Frontal cortex (tissue), 3 donors: ENCODE measurements at regions not wholly inside any gene's neighbourhood (a gene's known extent, or its start where the extent isn't known, plus 50 kb on each side); places are given as distances from the start of the nearest gene placed in this dataset.

Experiments used
- DNase-seq, 2 donors: peaks; one replicate each; pipeline ENCODE4 v3.0.0; 2012; ENCODE audit warnings: low spot score in 2 of 2
- FAIRE-seq: peaks from 2 replicates; lab custom pipeline; 2012; peaks lifted over from hg19 to GRCh38; lab: Jason Lieb, UNC
- donor health status: control.
- donor health status: control.
- donor health status: control.

- no peak for FAIRE-seq
- no peak for DNase-seq
Measured at GRCh38 chr22:49614966-49615965, 212.4 kb downstream of the BRD1 start.

GRCh38 chr22:49613511-49614270 lies 214.0 kb downstream of the BRD1 start:
- FAIRE-seq (no peak), DNase-seq (no peak)

- no peak for FAIRE-seq
Measured at GRCh38 chr22:49613108-49613507, 214.6 kb downstream of the BRD1 start.

GRCh38 chr22:49609207-49609876 lies 218.3 kb downstream of the BRD1 start:
- DNase-seq (no peak), FAIRE-seq (no peak)

More at GRCh38 chr22:49613108-49613507, 214.6 kb downstream of the BRD1 start:
- no peak for DNase-seq

- no peak for DNase-seq
Measured at GRCh38 chr22:49608660-49609059, 219.0 kb downstream of the BRD1 start.

GRCh38 chr22:49608228-49608627 lies 219.4 kb downstream of the BRD1 start:
- no peak for FAIRE-seq
- DNase-seq, result no peak

More at GRCh38 chr22:49608660-49609059, 219.0 kb downstream of the BRD1 start:
- FAIRE-seq, result no peak

- no peak for DNase-seq
- no peak for FAIRE-seq
Measured at GRCh38 chr22:49607821-49608220, 219.9 kb downstream of the BRD1 start.

GRCh38 chr22:49606562-49607290 lies 220.9 kb downstream of the BRD1 start:
- FAIRE-seq (no peak), DNase-seq (no peak)

- no peak for DNase-seq
- no peak for FAIRE-seq
Measured at GRCh38 chr22:49604732-49605302, 222.9 kb downstream of the BRD1 start.

GRCh38 chr22:49603016-49603415 lies 224.7 kb downstream of the BRD1 start:
- FAIRE-seq (no peak), DNase-seq (no peak)

- no peak for FAIRE-seq
- no peak for DNase-seq
Measured at GRCh38 chr22:49602481-49602880, 225.2 kb downstream of the BRD1 start.

GRCh38 chr22:49601614-49602321 lies 225.9 kb downstream of the BRD1 start:
- no peak for DNase-seq
- no peak for FAIRE-seq

GRCh38 chr22:49600891-49601431 lies 226.7 kb downstream of the BRD1 start:
- DNase-seq (no peak), FAIRE-seq (no peak)

GRCh38 chr22:49600468-49600867 lies 227.2 kb downstream of the BRD1 start:
- FAIRE-seq, result no peak
- DNase-seq, result no peak

- FAIRE-seq (no peak), DNase-seq (no peak)
Measured at GRCh38 chr22:49599691-49600455, 227.8 kb downstream of the BRD1 start.

GRCh38 chr22:49599039-49599438 lies 228.6 kb downstream of the BRD1 start:
- DNase-seq, result no peak

GRCh38 chr22:49598338-49598737 lies 229.3 kb downstream of the BRD1 start:
- FAIRE-seq (no peak), DNase-seq (no peak)

More at GRCh38 chr22:49599039-49599438, 228.6 kb downstream of the BRD1 start:
- no peak for FAIRE-seq
